Osteocyte (in vitro differentiated cells): ENCODE measurements at regions not wholly inside any gene's neighbourhood (a gene's known extent, or its start where the extent isn't known, plus 50 kb on each side); places are given as distances from the start of the nearest gene placed in this dataset.

ENCODE experiments used
- DNase-seq: peaks from one replicate; pipeline ENCODE4 v3.0.0; 2021; ENCODE audit warnings: mixed read lengths; ENCODE audit not compliant: unreplicated experiment; ENCODE audit errors: extremely low spot score
- H3K27ac Mint-ChIP-seq: one replicate; pipeline ENCODE4 v1.8.0; 2021; ENCODE audit warnings: mild to moderate bottlenecking, mixed read lengths; ENCODE audit not compliant: unreplicated experiment
- H3K27me3 Mint-ChIP-seq: one replicate; pipeline ENCODE4 v1.8.0; 2021; ENCODE audit warnings: mixed read lengths; ENCODE audit not compliant: unreplicated experiment
- H3K36me3 Mint-ChIP-seq: one replicate; pipeline ENCODE4 v1.8.0; 2021; ENCODE audit warnings: mixed read lengths; ENCODE audit not compliant: unreplicated experiment
- H3K4me1 Mint-ChIP-seq: one replicate; pipeline ENCODE4 v1.8.0; 2021; ENCODE audit warnings: mixed read lengths; ENCODE audit not compliant: unreplicated experiment
- H3K4me3 Mint-ChIP-seq: one replicate; pipeline ENCODE4 v1.8.0; 2021; ENCODE audit warnings: mild to moderate bottlenecking, moderate library complexity, mixed read lengths; ENCODE audit not compliant: unreplicated experiment
- H3K9me3 Mint-ChIP-seq: one replicate; pipeline ENCODE4 v1.8.0; 2021; ENCODE audit warnings: mixed read lengths; ENCODE audit not compliant: unreplicated experiment
- CTCF ChIP-seq: fragments of 200-600 bp; sonication (generic); IDR thresholded peaks from 2 replicates; pipeline ENCODE4 v1.5.0; 2021; ENCODE audit warnings: antibody characterized with exemption, mild to moderate bottlenecking, moderate library complexity

- no peak overlapping the region for H3K27ac Mint-ChIP-seq
- TF ChIP-seq CTCF, result no peak
- no peak overlapping the region for H3K4me3 Mint-ChIP-seq
- no peaks in the 10 kb centered on the region for H3K27me3 Mint-ChIP-seq
- H3K9me3 Mint-ChIP-seq, result peaks cover 29% of the 10 kb centered on the region
- DNase-seq, result no peak
- H3K4me1 Mint-ChIP-seq, result no peaks in the 10 kb centered on the region
- no peaks in the 10 kb centered on the region for H3K36me3 Mint-ChIP-seq
Observed at GRCh38 chrX:87808576-87809243, 291.1 kb downstream of the KLHL4 start.

GRCh38 chrX:87813566-87813965 is 296.0 kb downstream of the KLHL4 start:
- no peak for DNase-seq
- Mint-ChIP-seq H3K4me3 (no peak overlapping the region), H3K27ac (no peak overlapping the region), H3K27me3 (no peaks in the 10 kb centered on the region), H3K9me3 (peaks cover 13% of the 10 kb centered on the region), H3K36me3 (no peaks in the 10 kb centered on the region), H3K4me1 (no peaks in the 10 kb centered on the region)
- no peak for TF ChIP-seq CTCF

DNA sequence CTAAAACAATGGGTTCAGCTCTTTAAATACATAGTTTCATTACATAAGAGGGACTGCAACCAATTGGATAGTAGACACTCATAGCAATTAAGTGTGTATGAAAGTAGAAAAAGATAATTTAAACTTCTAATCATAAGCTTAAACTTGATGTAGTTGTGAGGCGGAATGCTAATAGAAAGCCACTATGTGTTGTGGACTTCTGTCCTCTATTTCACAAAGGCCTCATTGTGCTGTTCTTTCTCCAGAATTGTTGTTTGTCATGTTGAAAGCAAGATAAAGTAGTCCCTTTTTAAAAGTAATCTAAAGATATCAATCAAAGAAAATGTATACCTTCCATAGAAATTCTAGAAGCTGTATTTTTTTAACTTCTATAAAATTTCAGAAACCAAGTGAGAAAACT is 329.4 kb downstream of the KLHL4 start:
- Mint-ChIP-seq H3K27ac (no peak overlapping the region), H3K4me3 (no peak overlapping the region), H3K27me3 (no peaks in the 10 kb centered on the region), H3K36me3 (no peaks in the 10 kb centered on the region), H3K4me1 (no peaks in the 10 kb centered on the region), H3K9me3 (peaks cover 23% of the 10 kb centered on the region)
- no peak for DNase-seq
- no peak for TF ChIP-seq CTCF

DNA sequence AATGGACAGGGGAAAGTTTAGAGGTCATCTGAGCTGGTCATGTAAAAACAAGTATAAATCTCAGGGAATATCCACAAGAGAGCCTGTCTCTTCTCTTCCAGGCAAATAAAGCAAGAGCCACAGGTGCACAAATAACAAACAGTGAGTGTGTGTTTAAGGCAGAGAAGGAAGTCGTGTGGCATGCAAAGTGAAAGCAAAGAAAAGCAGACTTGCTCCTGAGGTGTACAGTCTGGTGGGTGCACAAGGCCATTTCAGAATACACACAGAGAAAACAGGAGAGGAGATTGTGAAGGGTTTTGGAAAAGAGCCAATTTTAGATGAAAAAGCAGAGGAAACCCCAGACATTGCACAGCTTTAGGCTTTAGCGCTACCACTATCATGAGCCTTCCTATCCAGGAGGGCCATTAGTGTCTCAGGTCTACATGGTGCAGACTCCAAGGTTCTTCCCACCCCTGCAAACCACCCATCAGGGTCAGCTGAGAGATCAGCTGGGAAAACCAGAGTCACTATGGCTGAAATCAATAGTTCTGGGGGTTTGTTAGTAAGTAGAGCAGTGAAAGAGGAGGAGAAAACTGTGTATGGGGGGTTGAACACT is 355.8 kb downstream of the KLHL4 start:
- Mint-ChIP-seq H3K36me3 (no peaks in the 10 kb centered on the region), H3K4me1 (no peaks in the 10 kb centered on the region), H3K9me3 (peaks cover 48% of the 10 kb centered on the region), H3K4me3 (no peak overlapping the region), H3K27ac (no peak overlapping the region), H3K27me3 (no peaks in the 10 kb centered on the region)
- no peak for TF ChIP-seq CTCF
- no peak for DNase-seq

- H3K27me3 Mint-ChIP-seq, result no peaks in the 10 kb centered on the region
- H3K27ac Mint-ChIP-seq, result no peak overlapping the region
- no peaks in the 10 kb centered on the region for H3K36me3 Mint-ChIP-seq
- DNase-seq, result no peak
- H3K4me3 Mint-ChIP-seq, result no peak overlapping the region
- H3K9me3 Mint-ChIP-seq, result peaks cover 50% of the 10 kb centered on the region
- TF ChIP-seq CTCF, result no peak
- H3K4me1 Mint-ChIP-seq, result no peaks in the 10 kb centered on the region
Observed at GRCh38 chrX:87874043-87874442, 356.4 kb downstream of the KLHL4 start.
